CD4-positive, alpha-beta T cell treated with Interleukin-21 for 1 hour (primary cell): ENCODE measurements at regions not wholly inside any gene's neighbourhood (a gene's known extent, or its start where the extent isn't known, plus 50 kb on each side); places are given as distances from the start of the nearest gene placed in this dataset.

Experiments used
- DNase-seq: peaks from one replicate; pipeline ENCODE4 v3.0.0-alpha.2; 2020

- no peak for DNase-seq
Observed at GRCh38 chr14:66435683-66436082, 50.5 kb upstream of the CCDC196 start.
